ENCODE measurements at regions not wholly inside any gene's neighbourhood (a gene's known extent, or its start where the extent isn't known, plus 50 kb on each side); places are given as distances from the start of the nearest gene placed in this dataset.
A peak's percentile ranks its signal among the peaks of the same experiment; 100 is the strongest.

GRCh38 chr4:33045334-33045733, 2325.2 kb downstream of the PCDH7 start:
- no peak for DNase-seq
- in situ Hi-C loops (cut with HindIII; ENCODE audit: low pct_ligation_motif_present, low pct_unique_long_range_greater_than_20kb, low sequenced_read_pairs): no loop called here

- in situ Hi-C loops (cut with HindIII; ENCODE audit: low pct_ligation_motif_present, low pct_unique_long_range_greater_than_20kb, low sequenced_read_pairs): no loop called here
- DNase-seq: no peak
Measured at GRCh38 chr4:33052241-33052640, 2332.1 kb downstream of the PCDH7 start.

DNA sequence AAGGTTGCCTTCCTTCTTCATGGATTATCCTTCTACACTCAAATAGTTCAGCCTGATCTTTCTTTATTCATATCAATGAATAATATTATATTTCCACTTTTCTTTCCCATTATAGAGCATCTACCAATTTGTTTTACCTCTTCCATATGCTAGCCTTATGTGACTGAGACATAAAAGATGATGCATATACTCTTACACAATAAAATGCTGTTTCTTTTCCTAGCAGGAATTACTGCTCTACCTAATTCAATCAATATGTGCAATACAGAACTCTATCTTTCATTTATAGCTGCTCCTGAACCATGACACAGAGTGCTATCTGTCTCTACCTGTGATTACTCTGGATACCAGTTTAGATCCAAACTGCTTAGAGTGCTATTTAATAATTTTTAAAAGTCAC, 2334.0 kb downstream of the PCDH7 start:
- DNase-seq: no peak
- in situ Hi-C loops (cut with HindIII; ENCODE audit: low pct_ligation_motif_present, low pct_unique_long_range_greater_than_20kb, low sequenced_read_pairs): no loop called here

- in situ Hi-C loops (cut with HindIII; ENCODE audit: low pct_ligation_motif_present, low pct_unique_long_range_greater_than_20kb, low sequenced_read_pairs): no loop called here
- DNase-seq: no peak
Measured at GRCh38 chr4:33054656-33055196, 2334.6 kb downstream of the PCDH7 start.

DNA sequence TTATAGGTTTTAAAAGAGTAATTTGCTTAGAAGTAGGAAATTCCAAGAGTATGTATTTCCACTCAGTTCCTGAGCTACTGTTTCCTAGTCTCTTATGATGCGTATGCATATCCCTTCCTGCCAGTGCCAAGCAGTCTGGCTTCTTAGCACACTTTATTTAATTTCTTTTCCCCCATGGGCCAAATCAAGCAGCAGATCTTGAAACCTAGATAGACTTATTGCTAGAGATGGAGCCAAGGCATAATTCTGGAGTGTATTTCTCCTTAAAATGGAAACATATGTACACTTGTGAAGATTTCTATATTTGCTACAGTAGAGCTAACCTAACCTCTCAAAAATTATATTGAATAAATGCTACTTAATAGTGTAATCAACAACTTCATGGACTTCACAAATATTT, 2337.6 kb downstream of the PCDH7 start:
- in situ Hi-C loops (cut with HindIII; ENCODE audit: low pct_ligation_motif_present, low pct_unique_long_range_greater_than_20kb, low sequenced_read_pairs): no loop called here
- no peak for DNase-seq

DNA sequence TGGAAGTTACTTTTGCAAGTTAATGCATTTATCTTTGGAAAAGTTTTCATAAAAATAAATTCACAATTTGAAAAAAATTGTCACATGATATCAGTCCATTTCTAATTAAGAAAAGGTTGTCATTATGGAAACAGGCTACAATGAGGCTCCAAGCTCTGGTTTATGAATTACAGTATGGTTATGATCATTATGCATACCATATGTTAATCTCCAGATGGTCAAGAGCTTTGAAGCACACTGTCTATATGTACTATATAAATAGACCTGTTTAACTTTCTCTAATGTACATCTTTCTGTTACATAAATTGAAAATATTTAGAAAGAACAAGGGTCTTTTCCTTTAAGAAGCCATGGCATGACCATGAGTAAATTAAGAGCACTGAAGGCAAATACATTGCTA, 2338.8 kb downstream of the PCDH7 start:
- no peak for DNase-seq
- in situ Hi-C loops (cut with HindIII; ENCODE audit: low pct_ligation_motif_present, low pct_unique_long_range_greater_than_20kb, low sequenced_read_pairs): no loop called here

DNA sequence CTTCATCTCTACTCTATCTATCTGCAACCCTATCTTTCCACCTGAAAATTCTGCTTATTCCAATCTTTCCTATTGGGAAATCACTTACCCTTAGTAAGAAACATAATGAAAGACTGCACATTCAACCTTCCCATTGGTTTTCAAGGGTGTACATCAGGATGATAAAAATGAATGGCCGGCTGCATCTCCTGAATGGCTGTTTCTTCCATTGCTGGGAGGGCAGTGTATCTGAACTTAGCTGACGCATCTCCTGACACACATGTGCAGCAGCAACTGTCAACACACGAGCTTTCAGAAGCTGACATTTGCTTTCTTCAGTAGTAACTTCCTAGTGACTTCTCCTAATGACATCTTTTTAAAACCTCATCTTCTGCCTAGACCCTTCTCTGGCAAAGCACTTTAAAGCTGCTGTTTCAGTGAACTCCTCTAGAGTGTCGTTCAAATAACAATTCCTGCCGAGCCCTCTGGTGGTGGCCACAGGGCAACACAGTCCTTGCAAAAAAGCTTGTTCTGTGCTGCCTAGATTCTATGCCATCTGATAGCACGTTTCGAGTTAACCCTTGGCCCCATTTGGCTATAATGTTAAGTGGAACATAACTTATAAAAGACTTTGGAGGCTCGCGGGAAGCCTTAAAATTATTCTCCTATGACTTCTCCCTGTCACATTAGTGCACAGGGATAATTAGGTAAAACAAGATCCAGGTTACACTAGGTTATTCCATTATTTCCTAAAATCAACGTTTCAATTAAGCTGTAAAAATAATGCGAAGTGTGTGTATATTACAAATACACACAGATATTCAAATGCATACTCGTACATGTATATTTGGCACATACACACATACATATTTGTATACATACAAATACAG, 2340.7 kb downstream of the PCDH7 start:
- in situ Hi-C loops (cut with HindIII; ENCODE audit: low pct_ligation_motif_present, low pct_unique_long_range_greater_than_20kb, low sequenced_read_pairs): no loop called here
- peak; percentile 65 for DNase-seq

- no peak for DNase-seq
- in situ Hi-C loops (cut with HindIII; ENCODE audit: low pct_ligation_motif_present, low pct_unique_long_range_greater_than_20kb, low sequenced_read_pairs): no loop called here
Measured at GRCh38 chr4:33061727-33062126, 2341.6 kb downstream of the PCDH7 start.

DNA sequence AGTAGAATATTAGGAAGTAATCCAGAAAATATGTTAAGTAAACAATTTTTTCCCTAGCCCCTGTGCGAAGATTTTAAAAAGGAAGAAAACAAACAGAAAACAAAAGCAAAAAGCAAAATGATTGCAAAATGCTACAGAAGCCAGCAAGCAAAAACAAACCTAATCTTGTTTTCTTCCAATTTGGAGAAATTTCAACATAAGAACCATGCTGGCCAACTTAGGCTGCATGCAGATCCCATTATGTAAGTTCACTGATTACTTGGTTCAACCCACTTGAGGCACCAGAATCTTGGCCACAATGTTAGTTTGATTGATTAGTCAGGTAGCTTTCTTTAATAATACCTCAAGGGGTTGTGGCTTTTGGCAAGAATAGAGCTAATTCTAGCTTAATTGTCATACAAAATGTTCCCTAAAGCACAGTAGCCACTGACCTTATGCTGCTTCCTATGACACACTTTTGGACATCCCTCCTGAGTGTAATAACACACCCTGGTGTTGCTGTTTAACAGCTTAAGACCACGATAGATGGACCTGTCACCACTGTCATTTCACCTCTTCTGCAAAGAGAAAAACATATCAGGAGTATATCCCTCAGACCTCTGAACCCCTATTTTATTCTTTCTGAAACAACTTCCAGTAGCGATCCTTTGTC, 2342.1 kb downstream of the PCDH7 start:
- in situ Hi-C loops (cut with HindIII; ENCODE audit: low pct_ligation_motif_present, low pct_unique_long_range_greater_than_20kb, low sequenced_read_pairs): no loop called here
- DNase-seq: no peak

GRCh38 chr4:33063241-33063640, 2343.1 kb downstream of the PCDH7 start:
- in situ Hi-C loops (cut with HindIII; ENCODE audit: low pct_ligation_motif_present, low pct_unique_long_range_greater_than_20kb, low sequenced_read_pairs): no loop called here

GRCh38 chr4:33064238-33064637, 2344.1 kb downstream of the PCDH7 start:
- no peak for DNase-seq

More at GRCh38 chr4:33063241-33063640, 2343.1 kb downstream of the PCDH7 start:
- peak; percentile 5 for DNase-seq

DNA sequence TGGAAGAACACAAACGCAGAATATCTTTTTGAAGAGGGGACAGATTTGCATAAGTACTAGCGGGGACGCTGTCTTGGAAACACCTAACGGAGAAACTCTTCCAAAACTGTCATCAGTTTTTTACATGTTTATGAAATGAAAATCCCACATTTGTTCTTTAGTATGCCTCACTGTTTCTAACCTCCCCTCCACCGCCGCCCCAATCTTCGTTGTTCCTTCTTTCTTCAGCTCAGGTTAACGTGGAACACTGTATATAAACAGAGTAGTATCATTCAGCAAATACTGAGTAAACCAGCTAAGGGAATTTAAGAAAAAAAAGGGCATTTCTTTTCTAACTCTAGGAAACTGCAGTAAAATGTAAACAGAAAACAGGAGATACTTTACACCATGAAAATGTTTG, 2345.6 kb downstream of the PCDH7 start:
- no peak for DNase-seq

More at GRCh38 chr4:33064238-33064637, 2344.1 kb downstream of the PCDH7 start:
- in situ Hi-C loops (cut with HindIII; ENCODE audit: low pct_ligation_motif_present, low pct_unique_long_range_greater_than_20kb, low sequenced_read_pairs): no loop called here

DNA sequence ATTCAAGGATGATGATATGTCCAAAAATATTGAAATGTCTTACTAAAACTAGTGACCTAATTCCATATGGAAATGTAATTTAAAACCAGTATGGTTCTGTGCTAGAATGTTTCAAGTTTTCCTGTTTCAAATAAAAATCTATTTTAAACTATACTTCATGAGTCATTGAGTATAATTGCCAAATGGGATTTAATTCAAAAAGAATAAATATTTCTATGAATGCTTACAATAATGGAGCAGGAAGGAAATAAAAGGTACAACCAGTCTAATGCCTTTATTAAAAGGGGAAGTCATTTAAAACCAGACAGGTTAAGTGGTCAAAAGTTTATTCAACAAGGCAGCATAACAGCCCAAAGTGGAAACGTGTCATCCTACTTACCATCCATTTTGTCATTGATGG, 2347.1 kb downstream of the PCDH7 start:
- no peak for DNase-seq
- in situ Hi-C loops (cut with HindIII; ENCODE audit: low pct_ligation_motif_present, low pct_unique_long_range_greater_than_20kb, low sequenced_read_pairs): no loop called here

More for the DNA sequence above, 2345.6 kb downstream of the PCDH7 start:
- in situ Hi-C loops (cut with HindIII; ENCODE audit: low pct_ligation_motif_present, low pct_unique_long_range_greater_than_20kb, low sequenced_read_pairs): no loop called here

DNA sequence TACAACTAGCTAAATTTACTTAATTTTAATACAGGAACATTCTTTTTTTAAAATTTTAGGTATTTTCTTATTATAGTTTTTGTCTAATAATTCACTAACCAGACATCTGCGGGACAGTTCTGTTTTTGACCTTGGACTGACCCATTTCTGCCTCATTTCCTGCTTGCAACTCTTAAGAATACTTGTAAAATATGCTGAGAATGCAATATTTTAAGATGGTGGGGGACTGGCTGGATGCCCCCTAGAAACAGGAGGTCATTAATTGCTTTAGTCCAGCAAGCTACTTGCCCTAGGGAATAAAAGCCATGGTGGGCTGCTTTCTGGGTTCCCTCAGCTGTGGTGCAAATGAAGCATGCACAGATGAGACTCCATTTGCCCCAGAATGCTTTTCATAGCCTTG, 2348.4 kb downstream of the PCDH7 start:
- no peak for DNase-seq
- in situ Hi-C loops (cut with HindIII; ENCODE audit: low pct_ligation_motif_present, low pct_unique_long_range_greater_than_20kb, low sequenced_read_pairs): no loop called here

- no peak for DNase-seq
- in situ Hi-C loops (cut with HindIII; ENCODE audit: low pct_ligation_motif_present, low pct_unique_long_range_greater_than_20kb, low sequenced_read_pairs): no loop called here
Measured at GRCh38 chr4:33071535-33071934, 2351.4 kb downstream of the PCDH7 start.

GRCh38 chr4:33072298-33073089, 2352.3 kb downstream of the PCDH7 start:
- in situ Hi-C loops (cut with HindIII; ENCODE audit: low pct_ligation_motif_present, low pct_unique_long_range_greater_than_20kb, low sequenced_read_pairs): no loop called here
- no peak for DNase-seq

- DNase-seq: peak; percentile 66
- in situ Hi-C loops (cut with HindIII; ENCODE audit: low pct_ligation_motif_present, low pct_unique_long_range_greater_than_20kb, low sequenced_read_pairs): no loop called here
Measured at GRCh38 chr4:33073811-33074210, 2353.6 kb downstream of the PCDH7 start.

- in situ Hi-C loops (cut with HindIII; ENCODE audit: low pct_ligation_motif_present, low pct_unique_long_range_greater_than_20kb, low sequenced_read_pairs): no loop called here
- DNase-seq: no peak
Measured at GRCh38 chr4:33078145-33078544, 2358.0 kb downstream of the PCDH7 start.

- no peak for DNase-seq
- in situ Hi-C loops (cut with HindIII; ENCODE audit: low pct_ligation_motif_present, low pct_unique_long_range_greater_than_20kb, low sequenced_read_pairs): no loop called here
Measured at GRCh38 chr4:33080275-33080674, 2360.1 kb downstream of the PCDH7 start.
